Mammary epithelial cell (primary cell): ENCODE measurements at regions not wholly inside any gene's neighbourhood (a gene's known extent, or its start where the extent isn't known, plus 50 kb on each side); places are given as distances from the start of the nearest gene placed in this dataset.

Source experiments
- EZH2 ChIP-seq: IDR thresholded peaks from 2 replicates; pipeline ENCODE4 v1.6.1; 2012; ENCODE audit warnings: low read length, inconsistent platforms, borderline replicate concordance
- TF ChIP-seq, protein P1 (sequence below), 2 donors: IDR thresholded peaks in 1 of 2; conservative IDR thresholded peaks in 1 of 2; 2 replicates each; pipeline ENCODE4 v1.5.1; 2011 to 2012; ENCODE audit warnings: inconsistent platforms in 2 of 2, low read length in 2 of 2, mild to moderate bottlenecking in 2 of 2, control low read depth in 1 of 2, low read depth in 1 of 2; ENCODE audit not compliant: insufficient read depth in 1 of 2; ENCODE audit errors: extremely low read depth in 1 of 2

DNA sequence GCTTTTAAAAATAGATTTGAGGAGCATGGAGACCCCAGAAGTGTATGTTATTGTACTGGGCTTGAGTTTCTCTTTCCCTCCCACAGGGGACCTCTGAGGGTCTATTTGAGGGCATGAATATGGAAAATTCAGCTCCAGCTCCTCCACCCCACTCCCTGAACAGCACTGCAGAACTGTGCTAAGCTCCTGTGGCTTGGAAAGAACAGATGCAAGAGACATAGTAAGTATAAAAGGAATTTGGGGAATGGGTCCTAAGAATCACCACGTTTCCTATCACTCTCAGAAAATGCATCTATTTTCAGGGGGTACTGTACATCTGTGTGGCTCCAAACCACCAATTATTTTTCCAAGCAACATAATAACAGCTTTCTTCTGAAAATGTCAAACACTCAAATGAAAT, 416.1 kb downstream of the ZNF521 start:
- TF ChIP-seq, protein P1, sequence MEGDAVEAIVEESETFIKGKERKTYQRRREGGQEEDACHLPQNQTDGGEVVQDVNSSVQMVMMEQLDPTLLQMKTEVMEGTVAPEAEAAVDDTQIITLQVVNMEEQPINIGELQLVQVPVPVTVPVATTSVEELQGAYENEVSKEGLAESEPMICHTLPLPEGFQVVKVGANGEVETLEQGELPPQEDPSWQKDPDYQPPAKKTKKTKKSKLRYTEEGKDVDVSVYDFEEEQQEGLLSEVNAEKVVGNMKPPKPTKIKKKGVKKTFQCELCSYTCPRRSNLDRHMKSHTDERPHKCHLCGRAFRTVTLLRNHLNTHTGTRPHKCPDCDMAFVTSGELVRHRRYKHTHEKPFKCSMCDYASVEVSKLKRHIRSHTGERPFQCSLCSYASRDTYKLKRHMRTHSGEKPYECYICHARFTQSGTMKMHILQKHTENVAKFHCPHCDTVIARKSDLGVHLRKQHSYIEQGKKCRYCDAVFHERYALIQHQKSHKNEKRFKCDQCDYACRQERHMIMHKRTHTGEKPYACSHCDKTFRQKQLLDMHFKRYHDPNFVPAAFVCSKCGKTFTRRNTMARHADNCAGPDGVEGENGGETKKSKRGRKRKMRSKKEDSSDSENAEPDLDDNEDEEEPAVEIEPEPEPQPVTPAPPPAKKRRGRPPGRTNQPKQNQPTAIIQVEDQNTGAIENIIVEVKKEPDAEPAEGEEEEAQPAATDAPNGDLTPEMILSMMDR (conservative IDR thresholded peaks at IDR 0.05 in 1 of 2, IDR thresholded peaks at IDR 0.05 in 1 of 2; ENCODE audit: extremely low read depth in 1 of 2, insufficient read depth in 1 of 2, low read depth in 1 of 2, low read length in 2 of 2): no peak
- no peak for TF ChIP-seq EZH2
